Right forelimb (tissue), 1 donor: ENCODE measurements at regions not wholly inside any gene's neighbourhood (a gene's known extent, or its start where the extent isn't known, plus 50 kb on each side); places are given as distances from the start of the nearest gene placed in this dataset.

Experiments
- DNase-seq: peaks from one replicate; pipeline ENCODE4 v3.0.0-alpha.2; 2018

DNA sequence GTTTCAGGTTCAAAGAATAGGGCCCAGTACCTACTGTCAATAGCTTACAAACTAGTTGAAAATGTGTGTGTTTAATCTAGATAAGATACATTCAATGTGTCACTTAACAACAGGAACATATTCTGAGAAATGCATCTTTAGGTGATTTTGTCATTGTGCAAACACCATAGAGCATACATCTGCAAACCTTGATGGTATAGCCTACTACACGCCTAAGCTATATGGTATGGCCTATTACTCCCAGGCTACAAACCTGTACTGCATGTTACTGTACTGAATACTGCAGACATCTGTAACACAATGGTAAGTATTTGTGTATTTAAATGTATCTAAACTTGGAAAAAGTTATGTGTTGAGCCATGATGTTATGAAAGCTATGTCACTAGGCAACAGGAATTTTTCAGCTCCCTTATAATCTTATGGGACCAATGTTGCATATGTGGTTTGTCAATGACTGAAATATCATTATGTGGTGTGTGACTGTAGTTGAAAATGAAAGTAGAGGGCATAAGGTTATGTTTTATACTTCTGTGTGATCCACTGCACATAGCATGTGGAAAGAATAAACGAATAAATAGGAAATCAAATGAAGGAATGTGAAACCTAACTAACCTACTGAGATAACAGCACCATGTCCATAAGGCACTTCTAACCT is 129.0 kb upstream of the CAMK1G start:
- DNase-seq = no peak

DNA sequence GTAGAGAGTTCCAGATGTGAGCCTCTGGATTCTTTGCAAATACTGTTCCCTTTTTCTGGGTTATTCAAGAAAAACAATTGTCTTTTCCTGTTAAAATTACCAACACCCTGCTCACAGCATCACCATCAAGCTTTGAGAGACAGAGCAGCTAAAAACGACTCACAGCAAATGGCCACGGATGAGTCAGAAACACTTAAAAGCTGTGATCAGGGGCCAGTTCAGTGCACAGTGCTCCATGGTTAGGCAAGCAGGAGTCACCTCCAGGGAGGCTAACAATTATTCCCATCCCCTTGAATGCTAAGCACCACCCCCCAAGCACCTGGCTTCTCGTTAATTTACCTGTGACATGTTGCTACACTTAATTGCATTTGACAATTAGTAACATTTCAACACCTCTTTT is 128.4 kb upstream of the CAMK1G start:
- no peak for DNase-seq

DNA sequence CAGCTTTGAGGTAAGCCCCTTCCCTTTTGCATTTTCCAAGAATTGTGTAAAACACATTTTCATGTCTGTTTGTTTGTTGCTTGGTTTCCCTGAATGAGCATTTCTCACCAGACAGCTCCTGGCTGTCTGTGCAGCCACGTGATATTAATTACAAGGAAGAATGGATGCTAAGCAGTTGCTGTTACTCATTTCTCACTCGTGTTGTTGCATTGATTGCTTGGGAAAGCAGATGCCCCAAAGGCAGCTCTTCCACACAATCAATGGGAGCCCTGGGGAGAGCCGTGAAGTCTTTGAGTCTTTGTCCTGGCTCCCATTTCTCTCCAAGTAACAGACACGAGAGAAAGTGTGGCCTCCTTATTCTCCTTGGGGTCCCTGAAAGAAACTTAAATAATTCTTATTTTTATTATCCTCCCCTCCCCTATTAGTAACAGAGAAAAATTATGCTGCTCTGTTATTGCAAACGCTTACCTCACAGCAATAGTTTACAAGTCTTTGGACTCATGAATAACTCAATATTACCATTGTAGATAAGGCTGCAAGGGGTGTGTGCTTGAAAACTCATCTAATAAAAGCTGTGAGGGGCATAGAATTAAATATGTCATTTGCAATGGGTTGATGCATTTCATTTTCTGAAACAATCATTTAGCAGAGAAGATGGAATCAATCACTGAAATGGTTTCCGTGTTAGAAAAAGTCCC is 127.7 kb upstream of the CAMK1G start:
- no peak for DNase-seq

DNA sequence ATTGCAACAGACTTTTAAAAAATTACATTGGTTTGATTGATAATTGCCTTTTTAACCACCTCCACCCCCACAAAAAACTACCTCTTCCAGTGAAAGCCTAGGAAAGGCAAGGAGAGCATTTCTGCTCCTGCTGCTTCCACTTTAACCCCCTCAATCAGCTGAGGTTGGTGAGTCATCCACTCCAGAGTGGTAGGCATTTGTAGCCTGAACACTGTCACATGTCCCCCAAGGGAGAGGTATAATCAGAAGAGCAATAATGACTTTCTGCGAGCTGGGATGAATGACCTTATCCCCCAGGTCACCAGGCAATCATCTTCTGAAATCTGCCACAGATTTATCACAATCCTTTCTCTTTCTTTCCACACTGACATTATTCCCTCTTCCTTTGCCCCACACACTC is 126.6 kb upstream of the CAMK1G start:
- DNase-seq = no peak

DNA sequence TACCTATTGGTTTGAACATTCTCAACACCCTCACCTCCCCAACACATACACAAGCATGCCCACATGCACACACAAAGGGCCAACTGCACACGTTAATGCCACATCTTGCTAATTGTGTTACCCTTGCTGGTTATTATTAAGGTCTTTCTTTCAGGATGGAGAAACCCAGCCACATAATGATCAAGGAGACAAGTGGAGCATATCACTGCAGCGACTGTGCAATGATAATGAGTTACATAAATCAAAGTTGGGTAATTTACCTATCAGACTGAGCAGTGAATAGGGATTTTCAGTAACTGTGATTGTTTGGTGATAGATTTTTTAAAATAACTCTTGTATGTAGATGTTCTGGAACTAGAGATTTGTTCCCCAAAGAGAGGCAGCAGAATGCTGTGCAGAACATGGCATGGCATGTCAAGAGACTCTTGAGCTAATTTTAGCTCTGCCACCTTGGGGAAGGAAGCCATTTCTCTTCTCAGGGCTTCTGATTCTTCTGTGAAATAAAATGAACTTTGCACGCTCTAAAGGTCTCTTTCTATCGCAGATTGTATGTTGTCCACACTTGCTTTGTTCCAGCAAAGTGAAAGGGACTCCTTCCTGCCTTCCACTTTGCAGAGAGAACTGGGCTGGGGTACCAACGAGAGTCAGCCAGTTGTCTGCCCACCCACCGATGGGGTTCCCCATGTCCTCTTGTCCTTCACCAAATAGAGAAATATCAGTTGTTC is 126.0 kb upstream of the CAMK1G start:
- DNase-seq = no peak

DNA sequence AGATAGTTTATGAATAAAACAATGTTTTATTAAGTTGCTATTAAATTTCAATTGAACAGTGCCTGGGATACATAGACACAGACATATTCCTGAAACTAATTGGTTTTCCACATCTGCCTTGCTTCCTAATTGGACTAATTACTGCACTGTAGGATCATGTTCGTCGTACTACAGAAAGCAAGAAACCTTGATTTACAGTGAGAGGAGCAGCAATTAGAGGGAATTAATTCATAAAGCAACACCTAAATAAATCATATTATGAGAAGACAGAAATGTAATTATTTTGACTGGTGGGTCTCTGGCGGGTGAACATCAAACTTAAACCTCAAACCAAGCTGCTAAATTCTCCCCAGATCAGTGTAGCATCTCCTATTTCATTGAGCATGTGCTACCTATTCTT is 124.6 kb upstream of the CAMK1G start:
- no peak for DNase-seq

DNA sequence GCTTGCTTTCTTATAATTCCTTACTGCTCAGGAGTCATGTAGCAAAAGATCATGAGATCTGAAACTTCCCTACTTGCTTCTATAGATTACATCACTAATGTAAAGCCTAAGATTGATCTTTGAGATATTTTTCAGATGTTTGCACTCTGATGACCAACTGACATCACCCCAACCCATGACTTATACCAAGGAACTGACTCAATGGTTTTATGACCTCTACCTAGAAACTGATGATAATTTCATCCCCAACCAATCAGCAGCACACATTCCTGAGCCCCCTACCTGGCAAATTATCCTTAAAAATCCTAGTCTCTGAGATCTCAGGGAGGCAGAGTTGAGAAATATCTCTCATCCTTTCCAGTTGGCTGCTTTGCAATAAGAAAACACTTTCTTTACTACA is 122.3 kb upstream of the CAMK1G start:
- no peak for DNase-seq

DNA sequence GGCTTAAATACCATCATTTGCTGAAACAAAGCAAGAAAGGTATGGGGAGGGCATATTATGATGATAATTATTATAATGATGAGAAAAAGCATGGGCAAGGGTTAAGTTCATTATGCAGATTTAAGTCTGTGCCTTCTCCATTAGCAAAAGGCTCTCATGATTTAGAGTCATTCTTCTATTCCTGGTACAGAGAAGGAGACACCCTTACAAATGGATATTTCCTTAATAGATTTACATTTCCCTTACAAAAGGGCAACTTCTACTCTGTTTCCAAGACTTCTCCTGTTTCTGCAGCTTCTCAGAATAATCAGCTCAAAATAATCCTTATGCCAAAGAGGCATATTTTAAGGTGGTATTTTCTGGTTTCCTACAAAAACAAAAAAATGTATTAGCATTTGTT is 121.1 kb upstream of the CAMK1G start:
- DNase-seq = no peak

DNA sequence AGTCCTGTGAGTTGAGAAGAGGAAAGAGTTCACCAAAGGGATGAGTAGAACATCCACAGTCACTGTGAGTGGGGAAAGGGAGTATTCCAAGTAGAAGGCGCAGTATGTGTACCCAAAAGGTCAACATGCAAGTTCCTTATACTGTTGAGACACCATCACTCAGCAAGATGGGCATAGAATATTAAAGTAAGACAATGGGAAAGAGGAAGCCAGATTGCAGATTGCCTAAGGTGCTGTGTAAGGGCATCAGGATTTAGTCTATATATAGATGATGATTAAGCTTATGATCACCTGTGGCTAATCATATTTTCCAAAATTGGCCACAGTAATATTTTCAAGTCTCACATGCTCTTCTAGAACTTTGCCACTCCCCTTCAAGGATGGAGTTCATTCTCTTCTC is 120.1 kb upstream of the CAMK1G start:
- no peak for DNase-seq

DNA sequence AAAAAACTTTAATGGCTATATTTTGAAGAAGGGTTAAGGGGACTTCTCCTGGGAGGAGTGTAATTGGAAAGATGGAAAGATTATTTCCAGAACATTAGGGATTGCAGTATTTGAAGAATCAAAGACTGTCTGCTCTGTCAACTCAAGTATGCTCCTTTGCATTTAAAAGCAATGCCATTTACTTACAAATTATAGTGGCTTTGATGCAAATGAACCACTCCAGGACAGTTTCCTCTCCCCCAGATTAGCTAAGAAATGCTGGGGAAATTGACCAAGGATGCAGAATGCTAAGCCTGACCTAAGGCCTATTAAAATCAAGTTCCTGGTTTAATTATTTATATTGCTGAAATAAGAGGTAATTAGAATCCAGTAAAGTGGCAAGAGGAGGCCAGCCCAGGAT is 110.5 kb upstream of the CAMK1G start:
- DNase-seq = no peak

DNA sequence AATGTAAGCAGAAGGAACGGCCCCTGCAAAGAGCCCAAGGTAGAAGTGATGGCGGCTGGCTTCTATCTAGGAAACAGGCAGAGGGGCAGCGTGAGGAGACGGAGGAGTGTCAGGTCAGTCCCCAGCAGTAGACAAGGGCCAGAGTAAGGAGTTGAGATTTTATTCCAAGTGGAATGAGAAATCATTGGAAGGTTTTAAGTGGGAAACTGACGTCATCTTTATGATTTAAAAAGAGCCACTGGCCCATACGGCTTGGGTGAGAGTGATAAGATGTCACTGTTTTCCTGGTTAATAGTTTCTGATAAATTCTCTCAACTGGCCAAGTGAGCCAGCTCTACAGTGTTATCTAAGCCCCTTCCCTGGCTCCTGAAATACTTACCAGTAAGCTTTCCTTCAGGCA is 103.2 kb upstream of the CAMK1G start:
- DNase-seq = no peak

DNA sequence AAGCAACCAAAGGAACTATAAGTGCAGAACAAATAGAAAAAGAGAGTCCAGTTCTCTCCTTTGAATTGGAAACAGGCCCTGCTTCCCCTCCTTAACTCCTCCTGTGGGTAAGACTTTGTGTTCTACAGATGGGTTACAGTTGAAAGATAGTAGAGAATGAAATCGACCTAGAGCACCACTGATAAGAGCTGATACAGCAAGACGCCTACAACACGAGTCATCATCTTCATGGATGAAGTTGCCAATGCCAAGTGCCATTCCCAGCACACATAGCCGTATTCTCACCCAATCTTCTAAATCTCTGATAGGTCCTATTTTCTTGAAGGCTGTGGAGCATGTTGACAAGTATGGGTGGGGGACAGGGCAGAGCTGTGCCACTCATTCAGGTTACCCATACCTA is 99.8 kb upstream of the CAMK1G start:
- DNase-seq = no peak

DNA sequence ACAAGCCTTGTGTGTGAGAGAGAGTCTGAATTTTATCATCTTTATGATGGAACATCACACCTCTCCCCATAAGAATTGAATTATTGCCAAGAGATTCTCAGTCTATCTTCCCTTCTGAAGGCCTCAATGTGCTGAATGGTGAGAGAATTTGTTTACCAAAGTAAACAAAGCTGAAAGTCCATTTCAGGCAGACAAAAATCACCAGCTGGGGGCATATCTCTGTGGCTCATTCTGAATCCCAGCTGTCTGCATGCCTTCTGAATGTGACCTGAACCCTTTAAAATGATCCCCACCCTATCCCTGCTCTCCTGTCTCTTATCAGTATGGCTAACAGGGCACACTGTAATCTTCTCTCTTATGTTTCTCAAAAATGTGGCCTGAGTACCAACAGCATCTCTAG is 99.1 kb upstream of the CAMK1G start:
- DNase-seq = no peak

DNA sequence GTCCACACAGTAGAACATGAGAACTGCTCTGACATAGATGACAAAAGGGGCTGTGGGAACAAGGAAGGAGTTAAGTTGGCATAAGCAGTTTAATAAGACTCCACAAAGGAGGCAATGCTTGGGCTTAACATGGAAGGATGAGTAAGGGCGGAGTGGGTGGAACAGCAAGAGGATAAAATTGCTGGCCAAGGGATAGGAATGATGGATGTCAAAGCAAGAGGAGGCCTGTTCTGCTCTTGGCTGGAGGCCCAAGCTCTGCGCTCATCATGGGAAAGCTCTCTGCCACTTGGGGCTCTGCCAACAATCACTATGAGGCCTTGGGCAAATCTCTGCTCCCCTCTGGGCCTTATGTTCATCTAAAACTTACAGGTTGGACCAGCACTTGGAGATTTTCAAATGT is 98.3 kb upstream of the CAMK1G start:
- no peak for DNase-seq

DNA sequence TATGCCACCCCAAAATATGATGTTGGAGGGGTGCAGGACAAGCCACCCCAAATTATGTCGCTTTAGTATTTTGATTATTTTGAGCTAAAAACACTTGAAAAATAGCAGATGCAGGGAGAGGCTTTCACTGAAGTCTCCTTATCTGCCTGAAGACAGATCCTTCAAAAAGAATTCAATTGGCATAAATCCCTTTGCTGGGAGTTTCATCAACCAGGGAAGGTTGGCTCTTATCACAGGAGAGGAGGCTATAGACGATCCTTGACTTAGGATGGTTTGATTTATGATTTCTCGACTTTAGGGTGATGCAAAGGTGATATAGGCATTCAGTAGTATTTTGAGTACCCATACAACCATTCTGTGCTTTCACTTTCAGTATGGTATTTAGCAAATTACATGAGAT is 97.8 kb upstream of the CAMK1G start:
- DNase-seq = no peak

DNA sequence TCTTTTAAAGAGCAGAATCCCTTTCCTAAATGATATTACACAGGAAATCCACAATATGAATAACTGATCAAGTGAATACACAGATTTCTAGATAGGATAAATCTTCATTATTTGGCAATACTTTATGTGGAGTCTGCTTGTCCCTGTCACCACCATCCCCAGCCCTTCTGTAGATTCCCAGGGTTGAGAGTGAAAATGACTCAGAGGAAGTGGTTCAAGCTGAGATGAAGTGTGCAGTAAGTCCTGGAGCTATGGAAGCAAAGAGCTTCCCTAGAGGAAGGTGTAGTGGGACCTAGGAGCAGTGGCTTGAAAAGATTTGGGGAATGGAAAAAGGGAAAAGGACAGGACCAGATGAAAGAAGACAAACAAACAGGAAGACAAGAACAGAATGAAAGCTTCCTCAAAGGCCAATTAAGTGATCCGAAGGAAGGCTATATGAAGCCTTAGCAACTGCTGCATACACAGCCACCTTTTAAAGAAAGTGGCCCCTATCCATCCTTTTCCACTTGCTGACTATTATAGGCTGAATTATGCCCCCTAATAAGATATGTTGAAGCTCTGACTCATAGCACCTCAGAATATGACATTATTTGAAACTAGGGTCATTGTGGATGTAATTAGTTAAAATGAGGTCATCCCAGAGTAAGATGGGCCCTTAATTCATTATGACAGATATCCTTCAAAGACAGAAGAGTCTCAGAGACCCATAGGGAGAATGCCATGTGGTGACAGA is 96.5 kb upstream of the CAMK1G start:
- no peak for DNase-seq

DNA sequence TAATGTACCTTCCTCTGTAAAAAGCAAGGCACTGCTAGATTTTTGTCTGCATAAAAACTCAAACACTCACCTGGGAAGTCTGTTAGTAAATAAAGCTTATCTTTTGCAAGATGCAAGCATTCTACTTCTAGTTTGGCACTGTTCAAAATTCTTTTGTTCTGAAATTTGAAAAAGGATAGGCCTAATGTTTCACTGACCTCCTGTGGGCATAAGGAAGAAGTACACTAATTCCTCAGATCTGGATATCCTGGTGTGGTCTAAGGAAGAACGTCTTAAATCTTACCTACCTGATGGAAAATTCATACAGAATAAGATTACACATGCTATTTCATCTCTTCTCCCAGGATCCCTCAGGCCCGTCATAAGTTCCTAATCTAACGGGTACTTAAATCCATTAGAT is 93.5 kb upstream of the CAMK1G start:
- no peak for DNase-seq

DNA sequence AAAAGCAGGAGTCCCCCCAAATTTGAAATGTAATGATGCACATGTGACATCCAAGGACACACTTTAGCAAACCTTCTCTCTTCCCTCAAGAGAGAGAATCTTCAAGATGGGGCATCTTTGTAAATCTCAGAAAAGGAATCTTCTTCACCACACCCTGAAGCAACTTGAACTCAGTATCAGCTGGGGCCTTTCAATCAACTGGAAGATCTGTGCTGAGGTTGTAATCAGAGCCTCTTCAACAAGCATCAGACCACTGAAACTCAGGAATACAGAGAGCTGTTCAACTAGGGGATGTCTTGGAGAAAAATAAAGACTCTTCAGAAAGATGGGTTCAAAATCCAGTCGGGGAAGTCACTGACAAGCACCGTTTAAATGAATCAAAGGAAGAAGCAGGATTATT is 92.5 kb upstream of the CAMK1G start:
- no peak for DNase-seq

DNA sequence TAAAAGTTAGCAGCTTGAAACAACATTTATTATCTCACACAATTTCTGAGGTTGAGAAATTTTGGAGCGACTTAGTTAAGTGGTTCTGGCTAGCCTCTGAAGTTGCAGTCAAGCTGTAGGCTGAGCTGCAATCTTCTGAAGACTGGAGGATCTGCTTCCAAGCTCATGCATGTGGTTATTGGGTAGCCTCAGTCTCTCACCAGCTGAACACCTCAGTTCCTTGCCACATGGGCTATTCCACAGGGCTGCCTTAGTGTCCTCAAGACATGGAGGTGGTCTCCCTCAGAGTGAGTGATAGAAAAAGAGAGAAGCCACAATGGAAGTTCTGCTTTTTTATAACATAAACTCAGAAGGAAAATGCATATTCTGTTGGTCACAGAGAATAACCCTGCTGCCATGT is 92.0 kb upstream of the CAMK1G start:
- DNase-seq = no peak

DNA sequence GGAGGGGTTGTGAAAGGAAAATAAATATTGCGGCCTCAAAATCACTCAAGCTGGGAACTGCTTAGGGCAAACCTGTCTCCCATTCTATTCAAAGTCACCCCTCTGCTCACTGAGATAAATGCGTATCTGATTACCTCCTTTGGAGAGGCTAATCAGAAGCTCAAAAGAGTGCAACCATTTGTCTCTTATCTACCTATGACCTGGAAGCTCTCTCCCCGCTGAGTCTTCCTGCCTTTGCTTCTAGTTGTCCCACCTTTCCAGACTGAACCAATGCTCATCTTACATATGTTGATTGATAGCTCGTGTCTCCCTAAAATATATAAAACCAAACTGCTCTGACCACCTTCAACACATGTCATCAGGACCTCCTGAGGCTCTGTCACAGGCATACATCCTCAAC is 91.6 kb upstream of the CAMK1G start:
- DNase-seq = no peak

DNA sequence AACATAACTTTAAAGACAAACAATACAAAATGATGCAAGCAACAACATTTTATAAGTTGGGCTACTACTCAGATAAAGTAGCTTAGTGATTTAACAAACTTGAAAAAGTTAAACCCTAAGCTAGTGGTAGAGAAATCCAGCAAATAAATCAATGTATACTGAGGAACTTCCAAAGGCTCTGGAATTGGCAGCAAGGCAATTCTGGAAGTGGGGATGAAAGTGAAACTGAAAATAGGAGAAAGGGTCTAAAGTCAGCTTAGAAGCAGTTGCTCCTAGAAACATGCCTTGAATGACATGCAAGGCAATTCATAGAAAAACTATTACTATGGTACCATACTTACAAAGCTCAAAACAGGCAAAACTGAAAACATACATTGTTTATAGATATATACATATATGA is 90.0 kb upstream of the CAMK1G start:
- no peak for DNase-seq

DNA sequence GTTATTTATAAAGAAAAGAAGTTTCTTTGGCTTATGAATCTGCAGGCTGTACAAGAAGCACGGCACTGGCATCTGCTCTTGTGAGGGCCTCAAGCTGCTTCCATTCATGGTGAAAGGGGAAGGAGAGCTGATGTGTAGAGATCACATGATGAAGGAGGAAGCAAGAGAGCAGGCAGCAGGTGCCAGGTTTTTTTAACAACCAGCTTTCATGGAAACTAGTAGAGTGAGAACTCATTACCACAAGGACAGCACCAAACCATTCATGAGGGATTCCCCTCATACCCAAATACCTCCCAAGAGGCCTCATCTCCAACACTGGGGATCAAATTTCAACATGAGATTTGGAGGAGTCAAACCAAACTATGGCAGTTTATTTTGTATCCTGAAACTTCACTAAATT is 85.8 kb upstream of the CAMK1G start:
- DNase-seq = no peak

DNA sequence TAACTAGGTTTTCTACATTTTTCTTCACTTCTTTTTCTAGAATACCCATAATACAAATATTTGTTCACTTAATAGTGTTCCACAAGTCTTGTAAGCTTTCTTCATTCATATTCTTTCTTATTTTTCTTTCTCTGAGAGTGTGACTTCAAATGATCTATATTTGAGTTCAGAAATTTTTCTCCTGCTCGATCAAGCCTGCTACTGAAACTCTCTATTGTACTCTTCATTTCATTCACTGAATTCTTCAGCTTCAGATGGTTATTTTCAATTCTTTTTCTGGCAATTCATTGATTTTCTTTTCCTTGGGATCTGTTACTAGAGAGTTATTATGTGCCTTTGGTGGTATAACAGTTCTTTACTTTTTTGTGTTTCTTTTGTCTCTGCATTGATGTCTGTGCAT is 82.5 kb upstream of the CAMK1G start:
- DNase-seq = no peak

DNA sequence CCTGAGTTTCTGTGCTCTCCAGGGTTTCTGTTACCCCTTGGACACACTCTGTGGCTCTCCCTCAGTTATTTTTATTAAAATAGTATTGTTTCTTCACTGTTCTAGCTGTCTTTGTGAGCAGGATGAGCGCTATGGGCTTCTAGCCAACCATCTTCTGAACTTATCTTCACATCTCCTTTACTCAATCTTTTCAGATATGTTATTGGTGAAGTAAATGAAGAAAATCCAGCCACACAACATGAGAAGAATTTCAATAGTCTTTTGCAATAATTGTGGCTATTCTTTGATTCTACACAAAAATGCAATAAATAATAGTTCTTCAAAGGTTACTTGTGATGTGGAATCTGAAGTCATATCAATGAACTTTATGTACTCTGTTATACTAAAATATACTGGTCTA is 80.3 kb upstream of the CAMK1G start:
- no peak for DNase-seq
